Panc1 (cell line): ENCODE measurements at regions not wholly inside any gene's neighbourhood (a gene's known extent, or its start where the extent isn't known, plus 50 kb on each side); places are given as distances from the start of the nearest gene placed in this dataset.

ENCODE experiments used
- ATAC-seq: fragments of 200-7000 bp; cut with Tn5 transposase; 2 replicates; pipeline ENCODE4 v1.9.1; 2020; ENCODE audit warnings: mild to moderate bottlenecking, moderate library complexity
- BruUV-seq: library from RNA; stranded (reverse); fragments of 400-500 nt; replicated peaks from 2 replicates; lab custom pipeline; 2021; lab: Mats Ljungman, UMichigan
- CTCF ChIA-PET: fragments of 300-600 bp; sonication (Branson Sonifier 250); formaldehyde crosslinking; loops from one replicate; lab custom pipeline; 2022; ENCODE audit warnings: antibody characterized with exemption; lab: Charles Lee
- POLR2A ChIA-PET: fragments of 300-600 bp; sonication (Branson Sonifier 250); formaldehyde crosslinking; loops from one replicate; lab custom pipeline; 2022; ENCODE audit warnings: antibody characterized with exemption; lab: Charles Lee
- DNase-seq: peaks from one replicate; pipeline ENCODE4 v3.0.0-alpha.2; 2010; ENCODE audit warnings: low read depth, low spot score
- H3K27ac ChIP-seq: 2 replicates; pipeline ENCODE4 v1.5.1; 2011; ENCODE audit warnings: mild to moderate bottlenecking, low read length, inconsistent platforms
- H3K27me3 ChIP-seq: fragments of 200-500 bp; sonication (Bioruptor generic); 2 replicates; pipeline ENCODE4 v1.6.0; 2014; ENCODE audit warnings: low read length, inconsistent platforms; ENCODE audit not compliant: control insufficient read depth, insufficient read depth
- H3K36me3 ChIP-seq: fragments of 200-500 bp; sonication (Bioruptor generic); 2 replicates; pipeline ENCODE4 v1.5.1; 2014; ENCODE audit warnings: inconsistent platforms, mild to moderate bottlenecking, low read length, moderate library complexity; ENCODE audit not compliant: control insufficient read depth, insufficient read depth
- H3K4me1 ChIP-seq: 2 replicates; pipeline ENCODE4 v1.5.1; 2011; ENCODE audit warnings: inconsistent platforms, mild to moderate bottlenecking, low read length, moderate library complexity; ENCODE audit not compliant: control insufficient read depth, insufficient read depth
- H3K4me3 ChIP-seq, 2 experiments: 2 replicates each; pipeline ENCODE4 v1.5.1; 2011 to 2012; ENCODE audit warnings: low read depth in 2 of 2, low read length in 2 of 2, mild to moderate bottlenecking in 2 of 2, inconsistent platforms in 1 of 2, moderate library complexity in 1 of 2
- H3K9me3 ChIP-seq: fragments of 200-500 bp; sonication (Bioruptor generic); 2 replicates; pipeline ENCODE4 v1.5.1; 2014; ENCODE audit warnings: low read depth, mild to moderate bottlenecking, inconsistent platforms, low read length, moderate library complexity; ENCODE audit not compliant: control insufficient read depth, insufficient read depth
- POLR2AphosphoS5 ChIP-seq: IDR thresholded peaks from 2 replicates; pipeline ENCODE4 v1.6.1; 2012; ENCODE audit warnings: mild to moderate bottlenecking, low read depth, low read length, moderate library complexity
- SIN3A ChIP-seq: IDR thresholded peaks from 2 replicates; pipeline ENCODE4 v1.6.1; 2012; ENCODE audit warnings: low read depth, mild to moderate bottlenecking, low read length, moderate library complexity, borderline replicate concordance; ENCODE audit not compliant: insufficient read depth
- TCF7L2 ChIP-seq: IDR thresholded peaks from 2 replicates; pipeline ENCODE4 v1.6.1; 2011; ENCODE audit warnings: mild to moderate bottlenecking, low read depth, low read length, inconsistent platforms
- in situ Hi-C: cut with HindIII; loops from 2 replicates; pipeline ENCODE4 v1.10.0; 2016; ENCODE audit warnings: low sequenced_read_pairs, low pct_unique_long_range_greater_than_20kb
- intact Hi-C: fragments of 100-400 bp; cut with micrococcal nuclease; formaldehyde crosslinking; loops from one replicate; pipeline ENCODE4 v1.10.0; 2022; ENCODE audit not compliant: unreplicated experiment
- TF ChIP-seq, protein P1 (sequence below): fragments of 450-650 bp; IDR thresholded peaks from 2 replicates; pipeline ENCODE4 v1.5.1; 2017; ENCODE audit warnings: mild to moderate bottlenecking
- TF ChIP-seq, protein P2 (sequence below), 2 experiments: IDR thresholded peaks; 2 replicates each; pipeline ENCODE4 v1.6.1; 2011 to 2012; ENCODE audit warnings: low read depth in 2 of 2, control low read depth in 1 of 2, low read length in 1 of 2, mild to moderate bottlenecking in 1 of 2, moderate library complexity in 1 of 2; ENCODE audit not compliant: insufficient read depth in 1 of 2

DNA sequence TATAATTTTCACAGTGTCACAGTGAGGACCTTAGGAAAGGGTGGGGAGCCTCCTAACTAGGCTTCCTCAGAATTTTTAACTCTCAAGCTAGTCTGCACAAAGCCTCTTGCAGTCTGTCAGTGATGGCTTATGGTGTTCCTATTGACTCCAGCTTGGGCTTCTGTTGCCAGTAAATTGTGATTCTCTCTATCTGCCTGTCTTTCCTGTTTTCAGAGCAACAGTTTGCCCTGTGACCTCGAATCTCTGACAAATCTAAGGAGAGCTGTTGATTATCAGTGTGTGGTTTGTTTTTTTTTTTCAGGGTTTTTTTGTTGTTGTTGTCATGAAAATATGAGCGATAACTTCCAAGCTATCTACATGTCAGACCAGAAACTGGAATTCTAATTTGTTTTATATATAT, 423.2 kb upstream of the B3GALT2 start:
- no peak for TF ChIP-seq POLR2AphosphoS5
- TF ChIP-seq TCF7L2, result no peak
- TF ChIP-seq, protein P1, sequence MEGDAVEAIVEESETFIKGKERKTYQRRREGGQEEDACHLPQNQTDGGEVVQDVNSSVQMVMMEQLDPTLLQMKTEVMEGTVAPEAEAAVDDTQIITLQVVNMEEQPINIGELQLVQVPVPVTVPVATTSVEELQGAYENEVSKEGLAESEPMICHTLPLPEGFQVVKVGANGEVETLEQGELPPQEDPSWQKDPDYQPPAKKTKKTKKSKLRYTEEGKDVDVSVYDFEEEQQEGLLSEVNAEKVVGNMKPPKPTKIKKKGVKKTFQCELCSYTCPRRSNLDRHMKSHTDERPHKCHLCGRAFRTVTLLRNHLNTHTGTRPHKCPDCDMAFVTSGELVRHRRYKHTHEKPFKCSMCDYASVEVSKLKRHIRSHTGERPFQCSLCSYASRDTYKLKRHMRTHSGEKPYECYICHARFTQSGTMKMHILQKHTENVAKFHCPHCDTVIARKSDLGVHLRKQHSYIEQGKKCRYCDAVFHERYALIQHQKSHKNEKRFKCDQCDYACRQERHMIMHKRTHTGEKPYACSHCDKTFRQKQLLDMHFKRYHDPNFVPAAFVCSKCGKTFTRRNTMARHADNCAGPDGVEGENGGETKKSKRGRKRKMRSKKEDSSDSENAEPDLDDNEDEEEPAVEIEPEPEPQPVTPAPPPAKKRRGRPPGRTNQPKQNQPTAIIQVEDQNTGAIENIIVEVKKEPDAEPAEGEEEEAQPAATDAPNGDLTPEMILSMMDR, result no peak
- TF ChIP-seq SIN3A, result no peak
- TF ChIP-seq, protein P2, sequence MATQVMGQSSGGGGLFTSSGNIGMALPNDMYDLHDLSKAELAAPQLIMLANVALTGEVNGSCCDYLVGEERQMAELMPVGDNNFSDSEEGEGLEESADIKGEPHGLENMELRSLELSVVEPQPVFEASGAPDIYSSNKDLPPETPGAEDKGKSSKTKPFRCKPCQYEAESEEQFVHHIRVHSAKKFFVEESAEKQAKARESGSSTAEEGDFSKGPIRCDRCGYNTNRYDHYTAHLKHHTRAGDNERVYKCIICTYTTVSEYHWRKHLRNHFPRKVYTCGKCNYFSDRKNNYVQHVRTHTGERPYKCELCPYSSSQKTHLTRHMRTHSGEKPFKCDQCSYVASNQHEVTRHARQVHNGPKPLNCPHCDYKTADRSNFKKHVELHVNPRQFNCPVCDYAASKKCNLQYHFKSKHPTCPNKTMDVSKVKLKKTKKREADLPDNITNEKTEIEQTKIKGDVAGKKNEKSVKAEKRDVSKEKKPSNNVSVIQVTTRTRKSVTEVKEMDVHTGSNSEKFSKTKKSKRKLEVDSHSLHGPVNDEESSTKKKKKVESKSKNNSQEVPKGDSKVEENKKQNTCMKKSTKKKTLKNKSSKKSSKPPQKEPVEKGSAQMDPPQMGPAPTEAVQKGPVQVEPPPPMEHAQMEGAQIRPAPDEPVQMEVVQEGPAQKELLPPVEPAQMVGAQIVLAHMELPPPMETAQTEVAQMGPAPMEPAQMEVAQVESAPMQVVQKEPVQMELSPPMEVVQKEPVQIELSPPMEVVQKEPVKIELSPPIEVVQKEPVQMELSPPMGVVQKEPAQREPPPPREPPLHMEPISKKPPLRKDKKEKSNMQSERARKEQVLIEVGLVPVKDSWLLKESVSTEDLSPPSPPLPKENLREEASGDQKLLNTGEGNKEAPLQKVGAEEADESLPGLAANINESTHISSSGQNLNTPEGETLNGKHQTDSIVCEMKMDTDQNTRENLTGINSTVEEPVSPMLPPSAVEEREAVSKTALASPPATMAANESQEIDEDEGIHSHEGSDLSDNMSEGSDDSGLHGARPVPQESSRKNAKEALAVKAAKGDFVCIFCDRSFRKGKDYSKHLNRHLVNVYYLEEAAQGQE (IDR thresholded peaks at IDR 0.05; ENCODE audit: insufficient read depth in 1 of 2, low read depth in 2 of 2, low read length in 1 of 2), result no peak
- intact Hi-C loops (no loop called here), in situ Hi-C loops (no loop called here)
- no peaks in the 10 kb centered on the region for H3K9me3 ChIP-seq
- H3K27me3 ChIP-seq, result no peaks in the 10 kb centered on the region
- no peaks in the 10 kb centered on the region for H3K36me3 ChIP-seq
- CTCF ChIA-PET, result no interaction called here
- H3K4me1 ChIP-seq, result no peaks in the 10 kb centered on the region
- DNase-seq, result no peak
- POLR2A ChIA-PET, result no interaction called here
- BruUV-seq, result no TSS peak
- no peak for ATAC-seq
- no peak overlapping the region for H3K4me3 ChIP-seq
- no peak overlapping the region for H3K27ac ChIP-seq

DNA sequence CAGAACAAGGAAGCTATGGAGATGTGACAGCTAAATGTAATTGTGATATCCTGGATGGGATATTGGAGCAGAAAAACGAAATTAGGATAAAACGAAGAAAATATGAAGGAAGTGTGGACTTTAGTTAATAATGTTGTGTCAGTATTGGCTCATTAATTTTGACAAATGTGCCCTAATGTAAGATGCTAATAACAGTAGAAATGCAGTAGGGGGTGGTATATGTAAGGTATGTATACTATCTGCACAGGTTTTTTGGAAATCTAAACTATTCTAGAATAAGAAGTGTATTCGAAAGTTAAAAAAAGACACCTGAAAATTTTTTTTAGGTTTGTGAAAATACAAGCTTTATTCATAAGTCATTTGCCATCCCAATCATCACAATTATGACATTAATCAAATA, 421.4 kb upstream of the B3GALT2 start:
- TF ChIP-seq POLR2AphosphoS5 (no peak), TCF7L2 (no peak), SIN3A (no peak)
- TF ChIP-seq, protein P1, result no peak
- TF ChIP-seq, protein P2 (IDR thresholded peaks at IDR 0.05; ENCODE audit: insufficient read depth in 1 of 2, low read depth in 2 of 2, low read length in 1 of 2), result no peak
- POLR2A ChIA-PET, result no interaction called here
- DNase-seq (no peak), ATAC-seq (no peak)
- CTCF ChIA-PET, result no interaction called here
- no peaks in the 10 kb centered on the region for H3K36me3 ChIP-seq
- no peaks in the 10 kb centered on the region for H3K9me3 ChIP-seq
- intact Hi-C loops (no loop called here), in situ Hi-C loops (no loop called here)
- no peaks in the 10 kb centered on the region for H3K4me1 ChIP-seq
- BruUV-seq, result no TSS peak
- no peaks in the 10 kb centered on the region for H3K27me3 ChIP-seq
- no peak overlapping the region for H3K4me3 ChIP-seq
- H3K27ac ChIP-seq, result no peak overlapping the region
